ENCODE measurements at regions not wholly inside any gene's neighbourhood (a gene's known extent, or its start where the extent isn't known, plus 50 kb on each side); places are given as distances from the start of the nearest gene placed in this dataset.
"Not testable (repeated sequence)": the region's sequence is repeated elsewhere in the genome, so short reads cannot be mapped to it uniquely, and the experiment has no call there.

GRCh38 chrY:7359520-7359919, 448.0 kb upstream of the AMELY start:
- intact Hi-C loops (cut with micrococcal nuclease), result no loop called here
- Histone ChIP-seq H3K4me1 (no peaks in the 10 kb centered on the region), H3K27ac (replicated peaks) (no peak overlapping the region), H3K9me3 (replicated peaks) (no peaks in the 10 kb centered on the region), H3K36me3 (peaks cover 18% of the 10 kb centered on the region), H3K27me3 (ENCODE audit: low read depth) (no peaks in the 10 kb centered on the region), H3K4me3 (no peak overlapping the region)
- TF ChIP-seq CTCF (IDR thresholded peaks at IDR 0.05; ENCODE audit: borderline replicate concordance), result no peak
- DNase-seq, result no peak

GRCh38 chrY:7358103-7358752, 446.7 kb upstream of the AMELY start:
- intact Hi-C loops (cut with micrococcal nuclease), result no loop called here
- Histone ChIP-seq H3K4me1 (no peaks in the 10 kb centered on the region), H3K9me3 (replicated peaks) (no peaks in the 10 kb centered on the region), H3K27me3 (ENCODE audit: low read depth) (no peaks in the 10 kb centered on the region), H3K27ac (replicated peaks) (no peak overlapping the region), H3K4me3 (no peak overlapping the region), H3K36me3 (peaks cover 18% of the 10 kb centered on the region)
- TF ChIP-seq CTCF (IDR thresholded peaks at IDR 0.05; ENCODE audit: borderline replicate concordance), result no peak
- DNase-seq, result no peak

GRCh38 chrY:7355891-7356290, 444.3 kb upstream of the AMELY start:
- DNase-seq; intact Hi-C loops (cut with micrococcal nuclease): not testable (repeated sequence)

GRCh38 chrY:7344661-7345060, 433.1 kb upstream of the AMELY start:
- peaks cover 9% of the 10 kb centered on the region for H3K4me1 ChIP-seq
- H3K4me3 ChIP-seq, result no peak overlapping the region
- peak; percentile 18 for DNase-seq
- intact Hi-C loops (cut with micrococcal nuclease), result no loop called here
- TF ChIP-seq CTCF (IDR thresholded peaks at IDR 0.05; ENCODE audit: borderline replicate concordance), result peak; percentile 64
- peaks cover 8% of the 10 kb centered on the region for H3K36me3 ChIP-seq
- H3K27me3 ChIP-seq (ENCODE audit: low read depth), result no peaks in the 10 kb centered on the region
- peak overlapping the region; percentile 42 for H3K27ac ChIP-seq (replicated peaks)
- no peaks in the 10 kb centered on the region for H3K9me3 ChIP-seq (replicated peaks)

More at GRCh38 chrY:7355891-7356290, 444.3 kb upstream of the AMELY start:
- H3K36me3 ChIP-seq, result peaks cover 12% of the 10 kb centered on the region
- not testable (repeated sequence) for H3K27ac ChIP-seq (replicated peaks); H3K4me3 ChIP-seq; H3K9me3 ChIP-seq (replicated peaks); H3K4me1 ChIP-seq; H3K27me3 ChIP-seq (ENCODE audit: low read depth)

GRCh38 chrY:7343261-7343660, 431.7 kb upstream of the AMELY start:
- H3K4me3 ChIP-seq, result no peak overlapping the region
- H3K27me3 ChIP-seq (ENCODE audit: low read depth), result no peaks in the 10 kb centered on the region
- no peak for TF ChIP-seq CTCF (IDR thresholded peaks at IDR 0.05; ENCODE audit: borderline replicate concordance)
- no peaks in the 10 kb centered on the region for H3K9me3 ChIP-seq (replicated peaks)
- peaks cover 4% of the 10 kb centered on the region for H3K36me3 ChIP-seq
- H3K27ac ChIP-seq (replicated peaks), result peak overlapping the region; percentile 67
- H3K4me1 ChIP-seq, result peaks cover 17% of the 10 kb centered on the region
- intact Hi-C loops (cut with micrococcal nuclease), result no loop called here
- DNase-seq, result no peak

GRCh38 chrY:7342732-7343131, 431.2 kb upstream of the AMELY start:
- H3K4me3 ChIP-seq; H3K27me3 ChIP-seq (ENCODE audit: low read depth); intact Hi-C loops (cut with micrococcal nuclease); DNase-seq; H3K36me3 ChIP-seq; H3K9me3 ChIP-seq (replicated peaks): not testable (repeated sequence)
- Histone ChIP-seq H3K4me1 (peaks cover 20% of the 10 kb centered on the region), H3K27ac (replicated peaks) (peak overlapping the region; percentile 67)
